Esophagus (tissue), 2 donors: ENCODE measurements at regions not wholly inside any gene's neighbourhood (a gene's known extent, or its start where the extent isn't known, plus 50 kb on each side); places are given as distances from the start of the nearest gene placed in this dataset.

Source experiments
- H3K27ac ChIP-seq, 2 donors: one replicate each; pipeline ENCODE4 v1.5.1; 2013; ENCODE audit warnings: low read depth in 2 of 2, mild to moderate bottlenecking in 2 of 2, inconsistent platforms in 1 of 2, low read length in 1 of 2, moderate library complexity in 1 of 2
- H3K27me3 ChIP-seq, 2 donors: one replicate each; pipeline ENCODE4 v1.6.1; 2013; ENCODE audit warnings: low read length in 2 of 2, control low read depth in 1 of 2, mild to moderate bottlenecking in 1 of 2; ENCODE audit not compliant: insufficient read depth in 2 of 2, control insufficient read depth in 1 of 2
- H3K36me3 ChIP-seq, 2 donors: one replicate each; pipeline ENCODE4 v1.6.1; 2013; ENCODE audit warnings: low read length in 1 of 2; ENCODE audit not compliant: control insufficient read depth in 2 of 2, insufficient read depth in 2 of 2
- H3K4me1 ChIP-seq, 2 donors: one replicate each; pipeline ENCODE4 v1.6.1; 2013; ENCODE audit warnings: low read length in 1 of 2; ENCODE audit not compliant: control insufficient read depth in 2 of 2, insufficient read depth in 2 of 2
- H3K4me3 ChIP-seq, 2 donors: one replicate each; pipeline ENCODE4 v1.5.1; 2013; ENCODE audit warnings: low read length in 2 of 2, mild to moderate bottlenecking in 2 of 2, low read depth in 1 of 2, moderate library complexity in 1 of 2
- H3K9me3 ChIP-seq, 2 donors: one replicate each; pipeline ENCODE4 v1.6.1; 2013; ENCODE audit warnings: mild to moderate bottlenecking in 2 of 2, low read depth in 1 of 2, low read length in 1 of 2, moderate library complexity in 1 of 2; ENCODE audit not compliant: control insufficient read depth in 2 of 2, insufficient read depth in 1 of 2
- WGBS, 2 donors: extraction: QIAGEN DNeasy Blood & Tissue Kit; methylation state at CpG; one replicate each; pipeline ENCODE4 v1.1.7; 2013; 5-methylcytosine and 5-hydroxymethylcytosine counted together
- donor health status: healthy with polysubstance abuse.
- donor health status: Bipolar disorder and iron deficiency.

DNA sequence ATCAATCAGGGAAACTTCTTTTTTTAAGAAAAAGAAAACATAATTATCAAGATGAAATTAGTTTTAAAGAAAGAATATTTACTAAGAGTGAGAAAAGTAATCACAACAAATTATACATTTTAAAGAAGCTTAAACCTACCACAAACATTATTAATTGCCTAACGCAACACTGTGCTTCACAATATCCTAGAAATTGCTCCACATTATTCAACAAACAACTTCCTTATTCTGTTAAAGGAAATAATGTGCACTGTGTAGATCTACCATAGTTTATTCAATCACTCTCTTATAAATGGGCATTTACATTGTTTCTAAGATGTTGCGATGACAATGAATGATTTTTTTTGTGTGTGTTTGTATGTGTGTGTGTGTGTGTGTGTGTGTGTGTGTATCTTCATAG, 525.9 kb upstream of the KCNMB2 start:
- Histone ChIP-seq H3K36me3 (no peaks in the 10 kb centered on the region), H3K4me1 (no peaks in the 10 kb centered on the region), H3K27me3 (no peaks in the 10 kb centered on the region), H3K27ac (no peak overlapping the region), H3K9me3 (no peaks in the 10 kb centered on the region), H3K4me3 (no peak overlapping the region)
- 92 to 93% methylated on average over 2 of the region's 2 CpGs for WGBS, 2 donors

DNA sequence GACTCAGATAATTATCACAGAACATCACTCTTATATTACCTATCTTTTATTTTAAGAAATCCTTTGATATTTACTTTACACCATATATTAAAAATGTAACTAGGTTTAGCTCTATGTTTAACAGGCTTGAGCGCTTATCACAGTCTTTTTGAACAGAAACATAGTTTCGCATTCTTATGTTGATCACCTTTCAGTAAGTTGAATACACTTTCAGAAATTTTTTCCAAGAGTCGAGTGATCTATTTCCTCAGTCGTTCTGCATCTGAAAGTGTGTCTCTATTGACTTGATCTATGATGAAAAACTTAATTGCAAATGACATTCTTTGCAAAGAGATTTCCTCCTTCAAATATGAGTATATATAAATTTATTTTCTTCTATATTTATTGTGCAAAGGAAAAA, 516.6 kb upstream of the KCNMB2 start:
- WGBS, 2 donors = 84% methylated on average over 4 of the region's 4 CpGs
- Histone ChIP-seq H3K9me3 (no peaks in the 10 kb centered on the region), H3K4me1 (no peaks in the 10 kb centered on the region), H3K36me3 (no peaks in the 10 kb centered on the region), H3K27ac (no peak overlapping the region), H3K4me3 (no peak overlapping the region), H3K27me3 (no peaks in the 10 kb centered on the region)

DNA sequence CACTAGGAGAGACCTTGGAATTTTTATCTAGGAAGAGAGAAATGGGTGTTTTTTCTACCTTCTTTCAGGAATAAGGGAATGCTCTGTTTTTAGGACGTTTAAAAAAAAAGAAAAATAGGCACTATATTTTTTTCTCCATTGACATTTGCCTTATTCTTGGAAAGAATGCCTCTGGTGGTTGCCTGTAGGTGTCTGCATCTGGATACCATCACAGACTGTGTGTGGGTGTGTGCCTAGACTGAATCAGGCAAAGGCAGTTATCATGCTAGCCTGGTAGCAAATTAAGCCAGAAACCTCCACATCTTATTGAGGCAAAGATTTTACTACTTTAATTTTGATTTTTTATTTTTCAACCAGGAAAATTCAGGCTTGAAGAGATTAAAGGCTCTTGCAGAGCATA, 513.6 kb upstream of the KCNMB2 start:
- 84 to 85% methylated on average over 1 of the region's 1 CpG for WGBS, 2 donors
- Histone ChIP-seq H3K27me3 (no peaks in the 10 kb centered on the region), H3K9me3 (no peaks in the 10 kb centered on the region), H3K4me1 (no peaks in the 10 kb centered on the region), H3K36me3 (no peaks in the 10 kb centered on the region), H3K27ac (no peak overlapping the region), H3K4me3 (no peak overlapping the region)

DNA sequence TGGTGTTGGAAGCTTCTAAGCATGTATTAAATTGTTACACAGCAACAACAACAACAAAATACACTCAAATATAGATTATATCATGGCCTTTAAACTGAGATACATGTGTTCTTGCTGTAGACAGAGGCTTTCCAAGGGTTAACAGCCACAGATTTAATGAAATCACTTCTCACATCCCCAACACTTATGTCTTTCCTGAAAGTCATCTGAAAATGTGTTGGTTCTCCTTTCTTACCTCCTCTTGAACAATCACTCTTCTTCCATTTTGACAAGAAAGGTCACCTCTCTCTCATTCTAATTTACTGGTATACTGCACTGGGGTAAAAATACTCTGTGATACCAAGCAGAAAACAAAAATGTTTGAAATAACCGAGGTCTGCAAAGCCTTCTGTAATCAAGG, 507.3 kb upstream of the KCNMB2 start:
- WGBS, 2 donors = 81 to 90% methylated on average over 1 of the region's 1 CpG
- H3K4me3 ChIP-seq = no peak overlapping the region

DNA sequence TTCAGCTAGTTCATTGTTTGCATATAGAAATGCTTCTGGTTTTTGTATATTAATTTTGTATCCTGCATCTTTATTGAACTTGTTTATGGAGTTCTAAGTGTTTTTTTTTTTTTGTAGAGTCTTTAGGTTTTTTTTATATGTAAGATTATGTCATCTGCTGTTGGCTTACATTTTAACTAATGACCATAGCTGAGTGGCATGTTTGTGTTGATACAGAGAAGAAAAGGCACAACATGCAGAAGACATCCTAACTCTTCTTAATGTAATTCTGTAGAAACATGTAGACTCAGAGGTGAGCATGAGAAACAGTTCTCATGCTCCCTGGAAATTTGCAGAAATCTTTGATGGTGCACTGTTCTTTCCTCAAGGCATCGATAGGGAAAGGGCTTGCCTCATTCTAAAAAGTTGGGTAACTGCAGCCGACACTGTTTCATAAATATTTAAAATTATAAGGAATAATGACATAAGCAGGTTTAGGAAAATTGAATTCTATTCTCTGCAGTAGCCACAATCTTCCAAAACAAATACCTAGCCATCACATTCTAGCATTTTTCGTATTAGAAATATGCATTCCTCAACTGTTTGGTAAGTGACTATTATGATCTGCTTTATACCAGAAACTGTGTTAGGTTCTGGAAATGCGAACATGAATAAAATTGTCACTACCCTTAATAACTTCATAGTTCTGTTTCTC, 499.6 kb upstream of the KCNMB2 start:
- Histone ChIP-seq H3K27ac (no peak overlapping the region), H3K9me3 (no peaks in the 10 kb centered on the region), H3K27me3 (no peaks in the 10 kb centered on the region), H3K36me3 (no peaks in the 10 kb centered on the region), H3K4me3 (no peak overlapping the region), H3K4me1 (no peaks in the 10 kb centered on the region)
- WGBS, 2 donors = 85 to 88% methylated on average over 4 of the region's 4 CpGs

More for the DNA sequence above, 507.3 kb upstream of the KCNMB2 start:
- Histone ChIP-seq H3K36me3 (no peaks in the 10 kb centered on the region), H3K27ac (no peak overlapping the region), H3K27me3 (no peaks in the 10 kb centered on the region), H3K9me3 (no peaks in the 10 kb centered on the region), H3K4me1 (no peaks in the 10 kb centered on the region)

DNA sequence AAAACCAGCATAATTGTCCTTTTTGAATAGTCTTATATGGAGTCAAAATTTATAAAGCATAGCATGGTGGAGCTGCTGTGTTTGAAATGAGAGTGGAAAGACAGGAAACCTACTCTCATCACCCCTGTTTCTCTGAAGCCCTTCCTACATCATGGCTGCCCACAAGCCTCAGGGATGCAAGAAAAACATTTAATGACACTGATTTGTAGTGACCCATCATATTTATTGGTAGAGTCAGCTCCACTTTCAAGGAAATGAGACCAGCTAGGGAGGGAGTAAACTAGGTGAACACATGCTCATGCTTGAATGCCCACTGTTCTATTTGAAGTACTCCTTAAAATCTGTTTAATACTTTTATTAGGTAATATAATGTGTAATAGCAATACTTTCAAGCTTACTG, 494.3 kb upstream of the KCNMB2 start:
- Histone ChIP-seq H3K27me3 (no peaks in the 10 kb centered on the region), H3K27ac (no peak overlapping the region), H3K36me3 (no peaks in the 10 kb centered on the region), H3K9me3 (no peaks in the 10 kb centered on the region), H3K4me3 (no peak overlapping the region), H3K4me1 (no peaks in the 10 kb centered on the region)

DNA sequence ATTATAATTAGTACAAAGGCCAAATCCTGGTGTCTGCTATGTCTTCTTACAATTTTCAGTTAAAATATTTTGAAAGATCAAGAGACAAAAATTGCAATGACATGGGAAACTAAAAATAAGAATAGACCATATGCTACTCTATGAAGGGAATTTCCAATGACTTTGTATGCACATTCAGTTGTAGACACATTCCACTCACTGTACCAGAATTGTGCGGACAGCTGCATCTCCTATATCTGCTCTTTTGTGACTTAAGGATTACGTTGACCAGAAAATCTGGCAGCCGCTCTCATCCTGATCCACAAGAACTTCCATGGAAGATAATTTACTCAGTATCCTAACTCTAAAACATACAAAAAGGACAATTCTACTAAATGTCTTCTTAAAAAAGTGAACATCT, 493.9 kb upstream of the KCNMB2 start:
- H3K27me3 ChIP-seq = no peaks in the 10 kb centered on the region
- no peaks in the 10 kb centered on the region for H3K36me3 ChIP-seq
- H3K4me3 ChIP-seq = no peak overlapping the region
- no peak overlapping the region for H3K27ac ChIP-seq
- 95 to 98% methylated on average over 3 of the region's 3 CpGs for WGBS, 2 donors
- H3K9me3 ChIP-seq = no peaks in the 10 kb centered on the region
- H3K4me1 ChIP-seq = no peaks in the 10 kb centered on the region

DNA sequence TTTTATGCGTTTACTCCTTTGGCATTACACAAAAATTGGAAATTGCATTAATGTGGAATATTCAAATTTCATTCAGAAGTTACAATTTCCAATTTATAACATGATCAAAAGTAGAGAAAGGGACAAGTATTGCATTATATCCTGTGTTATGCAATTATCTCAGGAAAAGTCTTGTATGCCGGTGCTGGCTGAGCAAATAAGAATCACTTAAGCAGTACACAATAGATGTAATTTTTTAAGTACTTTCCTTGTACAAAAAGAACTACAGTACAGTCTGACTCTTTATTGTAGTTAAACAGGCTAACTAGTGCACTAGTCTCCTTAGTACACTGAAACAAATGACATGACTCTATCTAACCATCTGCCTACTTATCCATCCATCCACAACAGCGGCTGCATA, 493.2 kb upstream of the KCNMB2 start:
- H3K27ac ChIP-seq = no peak overlapping the region
- H3K36me3 ChIP-seq = no peaks in the 10 kb centered on the region
- no peaks in the 10 kb centered on the region for H3K27me3 ChIP-seq
- no peaks in the 10 kb centered on the region for H3K9me3 ChIP-seq
- no peaks in the 10 kb centered on the region for H3K4me1 ChIP-seq
- no peak overlapping the region for H3K4me3 ChIP-seq
- 85 to 87% methylated on average over 3 of the region's 3 CpGs for WGBS, 2 donors

DNA sequence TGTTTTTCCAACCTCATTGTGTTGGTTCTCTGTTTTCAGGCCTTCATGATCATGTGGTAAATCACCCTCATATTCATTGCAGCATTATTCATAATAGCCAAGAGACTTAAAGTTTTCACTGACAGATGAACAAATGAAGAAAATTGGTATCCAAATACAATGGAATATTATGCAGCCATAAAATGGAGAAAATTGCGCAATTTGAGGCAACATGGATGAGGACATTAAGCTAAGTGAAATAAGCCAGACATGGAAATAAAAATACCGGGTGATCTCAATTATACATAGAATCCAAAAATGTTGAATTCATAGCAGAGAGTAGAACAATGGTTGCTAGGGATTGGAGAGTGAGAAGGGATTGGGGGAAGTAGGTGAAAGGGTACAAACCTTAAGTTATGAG, 491.9 kb upstream of the KCNMB2 start:
- WGBS, 2 donors = 97 to 98% methylated on average over 2 of the region's 2 CpGs
- no peaks in the 10 kb centered on the region for H3K27me3 ChIP-seq
- no peak overlapping the region for H3K27ac ChIP-seq
- no peaks in the 10 kb centered on the region for H3K4me1 ChIP-seq
- no peaks in the 10 kb centered on the region for H3K36me3 ChIP-seq
- no peaks in the 10 kb centered on the region for H3K9me3 ChIP-seq
- H3K4me3 ChIP-seq = no peak overlapping the region

DNA sequence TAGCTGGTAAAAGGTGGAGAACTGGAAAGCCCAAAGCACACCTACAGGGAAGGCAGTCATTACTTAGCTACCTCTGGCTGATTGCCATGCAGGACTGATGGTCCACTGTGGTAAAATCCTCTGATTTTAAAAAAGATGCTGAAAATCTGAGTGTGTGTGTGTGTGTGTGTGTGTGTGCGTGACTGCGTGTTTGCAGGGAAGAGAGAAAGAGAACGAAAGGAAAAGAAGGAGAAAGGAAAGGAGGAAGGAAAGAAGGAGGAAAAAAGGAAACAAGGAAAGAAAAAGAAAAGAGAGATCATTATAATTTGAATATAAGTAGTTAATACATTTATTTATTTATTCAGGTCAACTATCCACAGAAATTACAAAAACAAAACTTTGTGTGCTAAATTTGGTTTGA, 488.7 kb upstream of the KCNMB2 start:
- Histone ChIP-seq H3K27me3 (no peaks in the 10 kb centered on the region), H3K36me3 (no peaks in the 10 kb centered on the region), H3K4me1 (no peaks in the 10 kb centered on the region), H3K9me3 (no peaks in the 10 kb centered on the region), H3K4me3 (no peak overlapping the region), H3K27ac (no peak overlapping the region)
- WGBS, 2 donors = 93 to 96% methylated on average over 3 of the region's 3 CpGs
